Fibroblast of pulmonary artery (primary cell): ENCODE measurements at regions not wholly inside any gene's neighbourhood (a gene's known extent, or its start where the extent isn't known, plus 50 kb on each side); places are given as distances from the start of the nearest gene placed in this dataset.

Experiments
- DNase-seq: peaks from one replicate; pipeline ENCODE4 v3.0.0-alpha.2; 2010; ENCODE audit warnings: low read depth
- H3K4me3 ChIP-seq: replicated peaks from 2 replicates; pipeline ENCODE4 v1.5.1; 2011; ENCODE audit warnings: low read depth, mild to moderate bottlenecking, control low read depth, low read length, moderate library complexity
- TF ChIP-seq, protein P1 (sequence below): IDR thresholded peaks from 2 replicates; pipeline ENCODE4 v1.5.1; 2011; ENCODE audit warnings: mild to moderate bottlenecking, control low read depth, low read length, inconsistent platforms; ENCODE audit errors: missing control alignments

DNA sequence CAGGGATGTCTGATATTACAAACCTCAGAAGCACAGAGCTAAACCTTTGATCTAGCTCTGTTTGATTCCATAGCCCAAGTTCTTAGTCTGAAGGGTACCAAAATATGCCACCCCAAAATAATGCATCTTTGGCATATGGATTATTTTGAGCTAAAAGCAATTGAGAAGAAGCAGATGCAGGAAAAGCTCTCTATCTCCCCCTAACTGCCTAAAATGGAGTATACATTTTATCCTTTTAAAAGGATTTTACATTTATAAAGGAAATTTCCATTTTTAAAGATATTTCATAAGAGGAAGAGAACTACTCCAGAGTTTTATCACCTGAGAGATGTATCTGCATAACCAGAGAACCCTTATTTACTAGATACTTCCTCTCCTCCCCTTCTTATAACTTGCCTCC, 158.7 kb downstream of the ZNF674 start:
- H3K4me3 ChIP-seq: no peak overlapping the region
- peak; percentile 11 for DNase-seq
- TF ChIP-seq, protein P1, sequence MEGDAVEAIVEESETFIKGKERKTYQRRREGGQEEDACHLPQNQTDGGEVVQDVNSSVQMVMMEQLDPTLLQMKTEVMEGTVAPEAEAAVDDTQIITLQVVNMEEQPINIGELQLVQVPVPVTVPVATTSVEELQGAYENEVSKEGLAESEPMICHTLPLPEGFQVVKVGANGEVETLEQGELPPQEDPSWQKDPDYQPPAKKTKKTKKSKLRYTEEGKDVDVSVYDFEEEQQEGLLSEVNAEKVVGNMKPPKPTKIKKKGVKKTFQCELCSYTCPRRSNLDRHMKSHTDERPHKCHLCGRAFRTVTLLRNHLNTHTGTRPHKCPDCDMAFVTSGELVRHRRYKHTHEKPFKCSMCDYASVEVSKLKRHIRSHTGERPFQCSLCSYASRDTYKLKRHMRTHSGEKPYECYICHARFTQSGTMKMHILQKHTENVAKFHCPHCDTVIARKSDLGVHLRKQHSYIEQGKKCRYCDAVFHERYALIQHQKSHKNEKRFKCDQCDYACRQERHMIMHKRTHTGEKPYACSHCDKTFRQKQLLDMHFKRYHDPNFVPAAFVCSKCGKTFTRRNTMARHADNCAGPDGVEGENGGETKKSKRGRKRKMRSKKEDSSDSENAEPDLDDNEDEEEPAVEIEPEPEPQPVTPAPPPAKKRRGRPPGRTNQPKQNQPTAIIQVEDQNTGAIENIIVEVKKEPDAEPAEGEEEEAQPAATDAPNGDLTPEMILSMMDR: peak; percentile 39

DNA sequence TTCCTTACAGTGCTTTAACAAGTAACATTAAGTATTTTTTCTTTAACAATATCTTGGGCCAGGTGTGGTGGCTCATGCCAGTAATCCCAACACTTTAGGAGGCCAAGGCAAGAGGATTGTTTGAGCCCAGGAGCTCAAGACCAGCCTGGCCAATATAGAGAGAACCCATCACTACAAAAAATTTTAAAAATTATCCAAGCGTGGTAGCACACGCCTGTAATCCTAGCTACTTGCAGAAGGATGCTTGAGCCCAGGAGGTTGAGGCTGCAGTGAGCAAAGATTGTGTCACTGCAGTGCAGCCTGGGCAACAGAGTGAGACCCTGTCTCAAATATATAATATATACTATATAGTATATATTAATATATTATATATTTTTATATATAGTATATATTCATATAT, 162.2 kb downstream of the ZNF674 start:
- no peak overlapping the region for H3K4me3 ChIP-seq
- no peak for DNase-seq
- TF ChIP-seq, protein P1: no peak

DNA sequence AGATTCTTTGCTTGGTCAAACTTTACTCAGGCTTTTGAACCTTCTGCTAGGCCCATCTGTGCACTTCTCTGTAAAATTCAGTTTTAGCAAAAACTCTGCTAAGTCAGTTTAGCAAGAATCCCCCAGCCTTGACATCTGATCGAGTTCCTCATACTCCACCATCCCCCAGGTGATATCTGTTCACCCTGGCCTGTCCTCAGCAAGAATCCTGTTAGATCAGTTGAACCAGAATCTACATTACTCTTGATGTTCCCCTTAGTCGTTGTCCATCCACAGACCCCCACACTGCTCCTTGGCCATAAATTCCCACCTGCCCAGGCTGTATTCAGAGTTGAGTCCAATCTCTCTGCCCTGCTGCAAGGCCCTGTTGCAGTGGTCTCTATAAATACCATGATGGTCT, 162.6 kb downstream of the ZNF674 start:
- H3K4me3 ChIP-seq: no peak overlapping the region
- no peak for DNase-seq
- TF ChIP-seq, protein P1: no peak

DNA sequence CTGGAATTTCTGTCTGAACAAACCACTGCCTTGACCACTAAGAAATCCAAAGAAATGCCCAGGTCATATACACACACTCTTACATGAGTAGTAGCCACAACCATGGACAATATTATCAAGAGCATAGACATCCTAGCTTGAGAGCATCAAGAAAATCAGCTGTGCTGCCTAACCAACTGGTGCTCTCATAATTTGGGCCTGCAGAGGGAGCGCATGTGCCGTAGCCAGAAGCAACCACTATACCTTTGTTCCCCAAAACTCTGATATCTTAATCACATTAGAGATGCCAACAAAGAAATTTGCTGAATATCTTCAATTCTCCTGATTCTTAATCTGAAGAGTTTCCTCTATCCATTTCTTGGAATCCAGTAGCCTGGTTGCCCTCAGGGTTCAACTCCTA, 163.6 kb downstream of the ZNF674 start:
- DNase-seq: peak; percentile 28
- TF ChIP-seq, protein P1: peak; percentile 45
- H3K4me3 ChIP-seq: no peak overlapping the region

DNA sequence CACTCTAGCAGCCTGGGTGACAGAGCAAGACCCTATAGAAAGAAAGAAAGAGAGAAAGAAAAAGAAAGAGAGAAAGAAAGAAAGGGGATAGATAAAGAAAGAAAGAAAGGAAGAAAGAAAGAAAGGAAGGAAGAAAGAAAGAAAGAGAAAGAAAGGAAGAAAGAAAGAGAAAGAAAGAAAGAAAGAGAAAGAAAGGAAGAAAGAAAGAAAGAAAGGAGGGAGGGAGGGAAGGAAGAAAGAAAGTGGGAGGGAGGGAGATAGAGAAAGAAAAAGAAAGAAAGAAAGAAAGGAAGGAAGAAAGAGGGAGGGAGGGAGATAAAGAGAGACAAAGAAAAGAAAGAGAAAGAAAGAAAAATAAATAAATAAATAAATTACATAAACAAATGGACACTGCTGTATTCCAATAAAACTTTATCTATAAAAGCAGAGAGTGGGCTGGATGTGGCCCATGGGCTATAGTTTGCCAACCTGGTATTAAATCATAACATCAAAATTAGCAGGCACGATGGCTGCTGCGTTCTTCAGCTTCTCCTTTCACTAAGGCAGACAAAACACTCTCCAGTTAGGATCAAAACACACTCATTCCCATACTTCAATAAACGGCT, 165.0 kb downstream of the ZNF674 start:
- TF ChIP-seq, protein P1: no peak
- no peak for DNase-seq
- H3K4me3 ChIP-seq: no peak overlapping the region

DNA sequence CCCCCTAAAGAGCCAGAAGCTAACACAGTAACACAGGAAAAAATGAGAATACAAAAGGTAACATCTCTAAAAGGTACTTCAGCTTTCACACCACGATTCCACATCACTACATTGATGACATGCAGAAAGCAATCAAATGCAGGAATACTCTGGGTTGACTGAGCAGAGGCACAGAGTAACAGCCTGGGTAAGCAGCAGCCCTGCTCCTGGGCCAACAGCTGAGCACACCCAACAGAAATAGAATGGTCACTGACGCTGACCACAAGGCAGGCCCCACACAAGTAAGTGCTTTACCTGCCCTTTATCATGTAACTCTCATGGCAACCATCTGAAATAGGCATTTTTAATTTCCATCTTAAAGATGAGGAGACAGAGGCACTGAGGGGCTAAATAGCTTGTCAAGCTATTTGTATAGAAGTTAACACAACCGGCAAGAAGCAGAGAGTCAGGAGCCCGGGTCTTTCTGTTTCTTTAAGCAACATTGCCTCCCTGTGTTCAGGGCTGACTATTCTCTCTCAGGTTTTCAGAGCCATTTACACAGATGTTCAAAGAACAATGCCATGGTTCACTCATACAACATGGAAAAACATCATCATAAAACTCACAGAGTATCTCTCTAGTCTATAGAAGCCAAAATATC, 168.9 kb downstream of the ZNF674 start:
- H3K4me3 ChIP-seq: no peak overlapping the region
- TF ChIP-seq, protein P1: peak; percentile 48
- DNase-seq: peak; percentile 70

DNA sequence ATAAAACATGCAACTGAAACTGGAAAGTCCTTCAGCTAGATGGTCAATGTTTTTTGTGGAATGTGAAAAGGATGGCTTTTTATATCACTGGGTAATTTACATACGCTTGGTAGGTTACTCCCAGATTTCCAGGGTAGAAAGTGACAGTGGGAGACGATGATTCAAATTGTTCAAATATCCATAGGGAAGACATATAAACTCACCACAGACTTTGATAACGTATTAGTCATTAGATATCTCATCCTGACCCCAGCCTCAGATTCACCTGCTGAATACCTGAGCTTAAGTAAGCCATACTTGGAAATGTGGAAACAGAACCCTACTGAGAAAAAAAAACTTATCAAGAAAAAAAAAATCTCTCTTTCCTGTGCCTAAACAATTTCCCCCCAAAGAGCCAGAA, 169.4 kb downstream of the ZNF674 start:
- H3K4me3 ChIP-seq: no peak overlapping the region
- no peak for DNase-seq
- TF ChIP-seq, protein P1: no peak
